Hepatocyte (in vitro differentiated cells): ENCODE measurements at regions not wholly inside any gene's neighbourhood (a gene's known extent, or its start where the extent isn't known, plus 50 kb on each side); places are given as distances from the start of the nearest gene placed in this dataset.
A peak's percentile ranks its signal among the peaks of the same experiment; 100 is the strongest.

ENCODE experiments used
- DNase-seq: peaks from one replicate; pipeline ENCODE4 v3.0.0-alpha.2; 2016; ENCODE audit warnings: low spot score
- H2AFZ ChIP-seq: fragments of 200-600 bp; sonication (generic); 2 replicates; pipeline ENCODE4 v1.6.0; 2016; ENCODE audit warnings: antibody characterized with exemption, mild to moderate bottlenecking
- H3K27ac ChIP-seq: fragments of 200-600 bp; sonication (generic); 2 replicates; pipeline ENCODE4 v1.5.1; 2016; ENCODE audit warnings: mild to moderate bottlenecking
- H3K27me3 ChIP-seq: fragments of 200-600 bp; sonication (generic); 2 replicates; pipeline ENCODE4 v1.6.1; 2016
- H3K36me3 ChIP-seq: fragments of 200-600 bp; sonication (generic); replicated peaks from 2 replicates; pipeline ENCODE4 v1.5.1; 2016; ENCODE audit warnings: low read depth; ENCODE audit not compliant: insufficient read depth
- H3K4me1 ChIP-seq: fragments of 200-600 bp; sonication (generic); 2 replicates; pipeline ENCODE4 v1.5.1; 2016; ENCODE audit warnings: mild to moderate bottlenecking, moderate library complexity; ENCODE audit not compliant: insufficient read depth
- H3K4me2 ChIP-seq: fragments of 200-600 bp; sonication (generic); 2 replicates; pipeline ENCODE4 v1.6.0; 2016
- H3K4me3 ChIP-seq: fragments of 200-600 bp; sonication (generic); 2 replicates; pipeline ENCODE4 v1.5.1; 2016; ENCODE audit warnings: mild to moderate bottlenecking
- H3K79me2 ChIP-seq: fragments of 200-600 bp; sonication (generic); 2 replicates; pipeline ENCODE4 v1.6.0; 2017; ENCODE audit warnings: mild to moderate bottlenecking
- H3K9me2 ChIP-seq: fragments of 200-600 bp; sonication (generic); replicated peaks from 2 replicates; pipeline ENCODE4 v1.6.0; 2017; ENCODE audit warnings: mild to moderate bottlenecking; ENCODE audit not compliant: insufficient read depth
- H3K9me3 ChIP-seq: fragments of 200-600 bp; sonication (generic); 2 replicates; pipeline ENCODE4 v1.5.1; 2016; ENCODE audit warnings: low read depth, mild to moderate bottlenecking
- H4K20me1 ChIP-seq: fragments of 200-600 bp; sonication (generic); 2 replicates; pipeline ENCODE4 v1.6.0; 2016; ENCODE audit warnings: mild to moderate bottlenecking; ENCODE audit not compliant: insufficient read depth, poor library complexity, severe bottlenecking
- CTCF ChIP-seq: fragments of 200-600 bp; sonication (generic); IDR thresholded peaks from 2 replicates; pipeline ENCODE4 v1.5.1; 2016; ENCODE audit warnings: antibody characterized with exemption, mild to moderate bottlenecking; ENCODE audit not compliant: poor library complexity
- EZH2 ChIP-seq: fragments of 200-600 bp; sonication (generic); IDR thresholded peaks from 2 replicates; pipeline ENCODE4 v1.6.1; 2016; ENCODE audit warnings: antibody characterized with exemption, mild to moderate bottlenecking, borderline replicate concordance
- EZH2phosphoT487 ChIP-seq: fragments of 200-600 bp; sonication (generic); IDR thresholded peaks from one replicate; pipeline ENCODE4 v1.6.1; 2018; ENCODE audit warnings: antibody characterized with exemption, mild to moderate bottlenecking, low read depth, moderate library complexity; ENCODE audit not compliant: unreplicated experiment, severe bottlenecking
- WGBS: methylation state at CpG from one replicate; pipeline ENCODE4 v1.1.6; 2016; ENCODE audit warnings: low lambda C conversion rate; ENCODE audit errors: missing lambda C conversion rate; 5-methylcytosine and 5-hydroxymethylcytosine counted together

- DNase-seq: no peak
- TF ChIP-seq CTCF (peak; percentile 17), EZH2 (no peak)
- H3K4me2 ChIP-seq: no peak overlapping the region
- no peaks in the 10 kb centered on the region for H3K36me3 ChIP-seq
- H3K4me1 ChIP-seq: no peaks in the 10 kb centered on the region
- no peak overlapping the region for H3K27ac ChIP-seq
- no peaks in the 10 kb centered on the region for H3K79me2 ChIP-seq
- no peak overlapping the region for H3K4me3 ChIP-seq
- H2AFZ ChIP-seq: no peak overlapping the region
- no peaks in the 10 kb centered on the region for H4K20me1 ChIP-seq
- WGBS: 86% methylated on average over 9 of the region's 9 CpGs
- H3K9me2 ChIP-seq: no peaks in the 10 kb centered on the region
- no peaks in the 10 kb centered on the region for H3K9me3 ChIP-seq
- H3K27me3 ChIP-seq: no peaks in the 10 kb centered on the region
Observed at GRCh38 chr2:9778012-9778411, 65.3 kb upstream of the TAF1B start.

DNA sequence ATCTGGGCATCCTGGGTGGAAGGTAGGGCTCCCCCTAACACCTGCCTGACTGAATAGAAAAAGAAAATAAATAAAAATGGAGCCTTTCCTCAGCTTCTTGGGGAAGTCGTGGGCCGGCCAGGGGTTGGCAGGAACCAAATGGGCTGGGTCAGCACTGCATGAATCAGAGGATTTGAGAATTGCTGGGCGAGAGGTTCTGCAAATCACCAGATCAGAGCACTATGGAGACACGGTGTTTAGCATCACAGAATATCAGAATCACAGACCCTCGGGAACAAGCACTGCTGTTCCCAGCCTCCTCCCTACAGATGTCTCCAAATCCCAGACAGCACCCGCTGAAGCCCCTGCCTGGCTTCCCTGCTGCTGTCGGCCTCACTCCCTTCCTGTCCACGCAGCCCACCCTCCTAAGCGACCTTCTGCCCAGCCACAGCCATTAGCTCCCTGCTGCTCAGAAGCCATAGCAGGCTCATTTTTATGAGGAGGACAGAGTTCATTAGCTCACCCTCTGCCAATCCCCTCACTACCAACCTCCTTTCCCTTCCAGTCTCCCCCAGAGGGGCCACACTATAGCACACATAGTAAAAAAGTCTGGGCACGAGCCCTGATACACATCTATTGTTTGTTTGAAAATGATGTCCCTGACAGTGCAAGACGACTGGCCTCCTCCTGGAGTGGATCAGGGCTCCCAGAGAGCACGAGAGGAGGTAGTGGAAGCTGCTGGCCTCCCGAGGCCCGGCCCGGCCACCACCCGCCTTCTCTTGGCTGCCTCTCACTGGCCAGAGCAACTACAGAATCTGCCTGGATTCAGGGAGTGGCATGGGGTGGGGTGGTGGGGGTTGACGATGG, 64.6 kb upstream of the TAF1B start:
- H3K79me2 ChIP-seq: no peaks in the 10 kb centered on the region
- no peak overlapping the region for H3K27ac ChIP-seq
- H3K4me3 ChIP-seq: no peak overlapping the region
- H3K9me3 ChIP-seq: no peaks in the 10 kb centered on the region
- no peaks in the 10 kb centered on the region for H3K4me1 ChIP-seq
- WGBS: 75% methylated on average over 17 of the region's 17 CpGs
- no peak for DNase-seq
- no peak overlapping the region for H2AFZ ChIP-seq
- no peak overlapping the region for H3K4me2 ChIP-seq
- no peaks in the 10 kb centered on the region for H3K27me3 ChIP-seq
- H4K20me1 ChIP-seq: no peaks in the 10 kb centered on the region
- H3K36me3 ChIP-seq: no peaks in the 10 kb centered on the region
- H3K9me2 ChIP-seq: no peaks in the 10 kb centered on the region
- no peak for TF ChIP-seq CTCF
- TF ChIP-seq EZH2: no peak
- no peak for TF ChIP-seq EZH2phosphoT487

DNA sequence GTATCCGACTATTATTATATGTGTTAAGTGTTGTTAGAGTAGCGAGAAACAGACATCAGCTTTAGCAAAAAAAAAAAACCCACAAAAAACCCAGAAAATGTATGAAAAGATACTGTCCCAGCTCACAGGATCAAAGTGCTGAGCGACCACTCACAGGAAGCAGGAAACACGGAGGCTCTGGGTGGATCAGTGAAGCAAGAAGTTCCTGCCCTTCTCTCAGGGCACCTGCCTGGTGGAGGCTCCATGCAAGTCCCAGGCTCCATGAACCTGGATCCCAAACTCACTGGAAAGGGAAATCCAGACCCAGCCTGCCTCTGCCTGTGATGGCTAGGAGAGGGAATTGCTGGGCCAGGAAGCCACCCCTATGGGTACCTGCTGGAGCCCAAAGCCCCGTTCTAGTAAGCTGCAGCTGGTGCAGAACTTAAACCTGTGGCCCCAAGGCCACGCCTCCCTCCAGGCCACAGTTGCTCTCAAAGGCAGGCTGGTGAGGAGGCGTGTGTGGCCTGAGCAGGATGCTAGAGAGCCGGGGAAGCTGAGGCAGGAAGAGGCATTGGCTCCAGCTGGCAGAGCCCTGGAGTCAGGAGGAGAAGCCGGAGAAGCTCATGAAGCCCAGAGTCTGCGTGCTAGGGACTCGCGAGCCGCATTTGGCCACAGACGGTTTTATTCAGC, 63.5 kb upstream of the TAF1B start:
- no peaks in the 10 kb centered on the region for H3K9me3 ChIP-seq
- DNase-seq: no peak
- H3K27ac ChIP-seq: no peak overlapping the region
- no peaks in the 10 kb centered on the region for H3K4me1 ChIP-seq
- no peak overlapping the region for H3K4me3 ChIP-seq
- no peaks in the 10 kb centered on the region for H3K9me2 ChIP-seq
- no peaks in the 10 kb centered on the region for H4K20me1 ChIP-seq
- H3K4me2 ChIP-seq: no peak overlapping the region
- H3K27me3 ChIP-seq: no peaks in the 10 kb centered on the region
- WGBS: 92% methylated on average over 14 of the region's 14 CpGs
- no peaks in the 10 kb centered on the region for H3K36me3 ChIP-seq
- no peaks in the 10 kb centered on the region for H3K79me2 ChIP-seq
- TF ChIP-seq CTCF (no peak), EZH2phosphoT487 (no peak), EZH2 (no peak)
- no peak overlapping the region for H2AFZ ChIP-seq
